ENCODE measurements at regions not wholly inside any gene's neighbourhood (a gene's known extent, or its start where the extent isn't known, plus 50 kb on each side); places are given as distances from the start of the nearest gene placed in this dataset.

- TF ChIP-seq CTCF (IDR thresholded peaks at IDR 0.05; ENCODE audit: borderline replicate concordance, extremely low read depth, low read length, poor library complexity, severe bottlenecking) (no peak), EZH2 (IDR thresholded peaks at IDR 0.05; ENCODE audit: borderline replicate concordance, low read depth, low read length, severe bottlenecking) (no peak)
Observed at GRCh38 chr7:131655447-131655846, 99.0 kb upstream of the PODXL start.
